ENCODE measurements at regions not wholly inside any gene's neighbourhood (a gene's known extent, or its start where the extent isn't known, plus 50 kb on each side); places are given as distances from the start of the nearest gene placed in this dataset.

DNA sequence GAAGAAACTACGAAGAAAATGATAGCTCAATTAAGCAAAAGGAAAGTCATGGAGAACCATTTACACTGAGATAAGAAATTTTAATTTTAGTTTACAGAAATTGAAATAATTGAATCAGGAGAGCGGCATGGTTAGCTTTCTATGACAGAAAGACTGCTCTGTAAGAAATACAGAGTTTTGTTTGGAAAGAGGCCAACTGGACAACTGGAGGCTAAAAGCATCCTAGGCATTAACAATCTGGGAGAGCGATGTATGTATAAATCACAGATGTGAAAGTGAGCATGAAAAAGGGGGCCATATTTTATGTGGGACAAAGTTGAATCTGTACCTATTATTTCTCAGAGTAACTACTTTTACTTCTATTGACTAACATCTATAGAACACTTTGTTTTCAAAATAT lies 1608.8 kb upstream of the PCDH20 start:
- H3K4me3 ChIP-seq (ENCODE audit: control insufficient read depth, low read depth, low read length): no peak overlapping the region
- no peak for TF ChIP-seq CTCF (conservative IDR thresholded peaks at IDR 0.05; ENCODE audit: control insufficient read depth, insufficient read depth, low read depth, low read length)
- DNase-seq (ENCODE audit: low read depth): no peak

DNA sequence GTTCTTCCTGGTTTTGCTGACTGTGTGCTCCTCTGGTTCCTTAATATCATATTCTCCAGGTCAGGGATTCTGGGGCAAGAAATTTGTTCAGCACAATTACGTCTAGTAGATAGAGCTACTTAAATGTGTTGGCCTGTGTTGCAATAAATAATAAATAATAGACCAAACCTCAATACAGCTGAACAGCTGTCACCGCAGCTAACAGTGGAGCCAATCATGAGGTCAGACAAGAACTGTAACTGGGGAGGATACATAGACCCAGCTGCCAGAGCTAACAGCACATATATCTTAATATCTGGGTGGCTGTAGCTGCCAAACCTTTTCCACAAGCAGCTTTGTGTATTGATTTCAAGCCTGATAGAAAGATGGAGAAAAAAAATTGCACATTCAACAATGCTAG lies 1596.3 kb upstream of the PCDH20 start:
- peak; percentile 2 for DNase-seq (ENCODE audit: low read depth)
- TF ChIP-seq CTCF (conservative IDR thresholded peaks at IDR 0.05; ENCODE audit: control insufficient read depth, insufficient read depth, low read depth, low read length): no peak
- no peak overlapping the region for H3K4me3 ChIP-seq (ENCODE audit: control insufficient read depth, low read depth, low read length)

GRCh38 chr13:63010072-63010658 lies 1594.5 kb upstream of the PCDH20 start:
- DNase-seq (ENCODE audit: low read depth): no peak
- H3K4me3 ChIP-seq (ENCODE audit: control insufficient read depth, low read depth, low read length): no peak overlapping the region
- TF ChIP-seq CTCF (conservative IDR thresholded peaks at IDR 0.05; ENCODE audit: control insufficient read depth, insufficient read depth, low read depth, low read length): no peak

DNA sequence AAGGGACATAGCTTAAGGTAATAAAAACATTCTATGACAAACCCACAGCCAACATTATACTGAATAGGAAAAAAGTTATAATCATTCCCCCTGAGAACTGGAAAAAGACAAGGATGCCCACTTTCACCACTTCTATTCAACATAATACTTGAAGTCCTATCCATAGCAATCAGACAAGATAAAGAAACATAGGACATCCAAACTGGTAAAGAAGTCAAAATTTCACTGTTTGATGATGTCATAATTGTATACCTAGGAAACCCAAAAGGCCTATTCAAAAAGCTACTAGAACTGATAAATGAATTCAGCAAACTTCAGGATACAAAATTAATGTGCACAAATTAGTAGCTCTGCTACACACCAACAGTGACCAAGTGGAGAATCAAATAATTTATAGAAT lies 1590.0 kb upstream of the PCDH20 start:
- no peak overlapping the region for H3K4me3 ChIP-seq (ENCODE audit: control insufficient read depth, low read depth, low read length)
- no peak for TF ChIP-seq CTCF (conservative IDR thresholded peaks at IDR 0.05; ENCODE audit: control insufficient read depth, insufficient read depth, low read depth, low read length)
- no peak for DNase-seq (ENCODE audit: low read depth)

DNA sequence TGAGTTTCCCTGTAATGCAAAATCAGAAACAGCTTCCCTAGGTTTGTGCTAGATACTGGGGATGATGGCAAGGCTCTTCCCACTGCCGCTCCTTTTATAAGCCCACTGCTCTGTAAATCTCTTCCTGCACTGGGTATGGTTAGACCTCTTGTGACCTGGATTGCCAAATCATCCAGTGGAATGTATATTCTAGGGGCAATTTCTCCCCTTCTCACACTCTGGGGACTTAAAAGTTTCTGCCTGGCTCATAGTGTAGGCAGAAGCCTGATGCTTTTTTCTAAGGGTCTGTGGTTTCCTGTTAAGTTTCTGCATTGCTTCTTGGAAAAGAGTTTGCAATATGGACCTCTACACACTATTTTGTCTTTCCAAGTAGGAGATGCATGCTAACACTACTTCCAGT lies 1582.0 kb upstream of the PCDH20 start:
- H3K4me3 ChIP-seq (ENCODE audit: control insufficient read depth, low read depth, low read length): no peak overlapping the region
- no peak for TF ChIP-seq CTCF (conservative IDR thresholded peaks at IDR 0.05; ENCODE audit: control insufficient read depth, insufficient read depth, low read depth, low read length)
- DNase-seq (ENCODE audit: low read depth): no peak

GRCh38 chr13:62997038-62997599 lies 1581.5 kb upstream of the PCDH20 start:
- no peak overlapping the region for H3K4me3 ChIP-seq (ENCODE audit: control insufficient read depth, low read depth, low read length)
- DNase-seq (ENCODE audit: low read depth): no peak
- TF ChIP-seq CTCF (conservative IDR thresholded peaks at IDR 0.05; ENCODE audit: control insufficient read depth, insufficient read depth, low read depth, low read length): no peak

DNA sequence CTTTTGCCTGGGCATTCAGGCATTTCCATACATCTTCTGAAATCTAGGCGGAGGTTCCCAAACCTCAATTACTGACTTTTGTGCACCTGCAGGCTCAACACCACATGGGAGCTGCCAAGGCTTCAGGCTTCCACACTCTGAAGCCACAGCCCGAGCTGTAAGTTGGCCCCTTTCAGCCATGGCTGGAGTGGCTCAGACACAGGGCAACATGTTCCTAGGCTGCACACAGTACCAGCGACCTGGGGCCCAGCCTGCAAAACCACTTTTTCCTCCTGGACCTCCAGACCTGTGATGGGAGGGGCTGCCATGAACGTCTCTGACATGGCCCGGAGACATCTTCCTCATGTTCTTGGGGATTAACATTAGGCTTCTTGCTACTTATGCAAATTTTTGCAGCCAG lies 1558.2 kb upstream of the PCDH20 start:
- no peak for TF ChIP-seq CTCF (conservative IDR thresholded peaks at IDR 0.05; ENCODE audit: control insufficient read depth, insufficient read depth, low read depth, low read length)
- DNase-seq (ENCODE audit: low read depth): no peak
- H3K4me3 ChIP-seq (ENCODE audit: control insufficient read depth, low read depth, low read length): no peak overlapping the region

Data from fibroblast of mammary gland (primary cell).